ENCODE measurements at regions not wholly inside any gene's neighbourhood (a gene's known extent, or its start where the extent isn't known, plus 50 kb on each side); places are given as distances from the start of the nearest gene placed in this dataset.

GRCh38 chr2:57740891-57741290 is 305.7 kb upstream of the VRK2 start:
- no TSS peak for BruUV-seq (replicated peaks)
- no peaks in the 10 kb centered on the region for H3K27me3 ChIP-seq (ENCODE audit: control insufficient read depth, insufficient read depth, low read length)
- no peak overlapping the region for H3K4me3 ChIP-seq (ENCODE audit: low read depth in 2 of 2, low read length in 2 of 2)
- in situ Hi-C loops (cut with HindIII; ENCODE audit: low pct_unique_long_range_greater_than_20kb, low sequenced_read_pairs) (no loop called here), intact Hi-C loops (cut with micrococcal nuclease; ENCODE audit: unreplicated experiment) (no loop called here)
- POLR2A ChIA-PET, result no interaction called here
- DNase-seq (ENCODE audit: low read depth, low spot score) (no peak), ATAC-seq (no peak)
- no peaks in the 10 kb centered on the region for H3K4me1 ChIP-seq (ENCODE audit: control insufficient read depth, insufficient read depth, low read length)
- no peak for TF ChIP-seq POLR2AphosphoS5 (IDR thresholded peaks at IDR 0.05; ENCODE audit: low read depth, low read length)
- no peak for TF ChIP-seq CTCF (IDR thresholded peaks at IDR 0.05)
- TF ChIP-seq SIN3A (IDR thresholded peaks at IDR 0.05; ENCODE audit: borderline replicate concordance, insufficient read depth, low read depth, low read length), result no peak
- TF ChIP-seq REST (IDR thresholded peaks at IDR 0.05; ENCODE audit: insufficient read depth in 1 of 2, low read depth in 2 of 2, low read length in 1 of 2), result no peak
- no peak for TF ChIP-seq TCF7L2 (IDR thresholded peaks at IDR 0.05; ENCODE audit: low read depth, low read length)
- no peaks in the 10 kb centered on the region for H3K36me3 ChIP-seq (ENCODE audit: control insufficient read depth, insufficient read depth, low read length)
- no peaks in the 10 kb centered on the region for H3K9me3 ChIP-seq (ENCODE audit: control insufficient read depth, insufficient read depth, low read depth, low read length)
- CTCF ChIA-PET, result no interaction called here
- H3K27ac ChIP-seq (ENCODE audit: low read length), result no peak overlapping the region

GRCh38 chr2:57753636-57754035 is 293.0 kb upstream of the VRK2 start:
- ChIA-PET CTCF (no interaction called here), POLR2A (no interaction called here)
- no peaks in the 10 kb centered on the region for H3K4me1 ChIP-seq (ENCODE audit: control insufficient read depth, insufficient read depth, low read length)
- H3K27ac ChIP-seq (ENCODE audit: low read length), result no peak overlapping the region
- no peaks in the 10 kb centered on the region for H3K36me3 ChIP-seq (ENCODE audit: control insufficient read depth, insufficient read depth, low read length)
- H3K9me3 ChIP-seq (ENCODE audit: control insufficient read depth, insufficient read depth, low read depth, low read length), result no peaks in the 10 kb centered on the region
- in situ Hi-C loops (cut with HindIII; ENCODE audit: low pct_unique_long_range_greater_than_20kb, low sequenced_read_pairs), result no loop called here
- no peak for TF ChIP-seq POLR2AphosphoS5 (IDR thresholded peaks at IDR 0.05; ENCODE audit: low read depth, low read length)
- TF ChIP-seq TCF7L2 (IDR thresholded peaks at IDR 0.05; ENCODE audit: low read depth, low read length), result no peak
- no peak for TF ChIP-seq SIN3A (IDR thresholded peaks at IDR 0.05; ENCODE audit: borderline replicate concordance, insufficient read depth, low read depth, low read length)
- no peak for TF ChIP-seq REST (IDR thresholded peaks at IDR 0.05; ENCODE audit: insufficient read depth in 1 of 2, low read depth in 2 of 2, low read length in 1 of 2)
- no peak for TF ChIP-seq CTCF (IDR thresholded peaks at IDR 0.05)
- DNase-seq (ENCODE audit: low read depth, low spot score) (no peak), ATAC-seq (no peak)
- intact Hi-C loops (cut with micrococcal nuclease; ENCODE audit: unreplicated experiment), result no loop called here
- H3K4me3 ChIP-seq (ENCODE audit: low read depth in 2 of 2, low read length in 2 of 2), result no peak overlapping the region
- no TSS peak for BruUV-seq (replicated peaks)
- H3K27me3 ChIP-seq (ENCODE audit: control insufficient read depth, insufficient read depth, low read length), result no peaks in the 10 kb centered on the region

Data from Panc1 (cell line).